ENCODE measurements at regions not wholly inside any gene's neighbourhood (a gene's known extent, or its start where the extent isn't known, plus 50 kb on each side); places are given as distances from the start of the nearest gene placed in this dataset.

- Histone ChIP-seq H2AFZ (no peak overlapping the region), H3K27me3 (ENCODE audit: insufficient read depth, low read depth) (no peaks in the 10 kb centered on the region), H3K9me3 (ENCODE audit: insufficient read depth, low read depth) (peaks cover 6% of the 10 kb centered on the region; the same call in 1 of the 2 replicates), H3K4me1 (replicated peaks; ENCODE audit: insufficient read depth) (no peaks in the 10 kb centered on the region), H3K79me2 (ENCODE audit: low read depth) (no peaks in the 10 kb centered on the region), H3K4me3 (no peak overlapping the region), H3K9me2 (ENCODE audit: insufficient read depth) (no peaks in the 10 kb centered on the region), H3K4me2 (no peak overlapping the region), H3K36me3 (ENCODE audit: low read depth) (no peaks in the 10 kb centered on the region), H3K27ac (no peak overlapping the region), H4K20me1 (ENCODE audit: insufficient read depth) (no peaks in the 10 kb centered on the region), H3F3A (ENCODE audit: insufficient read depth, low read depth) (no peaks in the 10 kb centered on the region)
- BruUV-seq (replicated peaks), result no TSS peak
- POLR2A ChIA-PET (ENCODE audit: unreplicated experiment), result no interaction called here
- no peak for DNase-seq
- TF ChIP-seq CTCF (conservative IDR thresholded peaks at IDR 0.05), result no peak
- no peak for TF ChIP-seq EZH2 (IDR thresholded peaks at IDR 0.05; ENCODE audit: low read depth)
- CTCF ChIA-PET, result no interaction called here
- intact Hi-C loops (cut with micrococcal nuclease; ENCODE audit: unreplicated experiment), result no loop called here
Observed at GRCh38 chr13:50757008-50757407, 86.5 kb downstream of the DLEU7 start.

- TF ChIP-seq EZH2 (IDR thresholded peaks at IDR 0.05; ENCODE audit: low read depth), result no peak
- TF ChIP-seq CTCF (conservative IDR thresholded peaks at IDR 0.05), result no peak
- H3K27ac ChIP-seq, result no peak overlapping the region
- no TSS peak for BruUV-seq (replicated peaks)
- ChIA-PET POLR2A (ENCODE audit: unreplicated experiment) (no interaction called here), CTCF (no interaction called here)
- no peaks in the 10 kb centered on the region for H3K27me3 ChIP-seq (ENCODE audit: insufficient read depth, low read depth)
- peaks cover 6% of the 10 kb centered on the region; the same call in 1 of the 2 replicates for H3K9me3 ChIP-seq (ENCODE audit: insufficient read depth, low read depth)
- no peaks in the 10 kb centered on the region for H3K4me1 ChIP-seq (replicated peaks; ENCODE audit: insufficient read depth)
- no peaks in the 10 kb centered on the region for H3F3A ChIP-seq (ENCODE audit: insufficient read depth, low read depth)
- H3K9me2 ChIP-seq (ENCODE audit: insufficient read depth), result no peaks in the 10 kb centered on the region
- H3K4me2 ChIP-seq, result no peak overlapping the region
- intact Hi-C loops (cut with micrococcal nuclease; ENCODE audit: unreplicated experiment), result no loop called here
- H3K79me2 ChIP-seq (ENCODE audit: low read depth), result no peaks in the 10 kb centered on the region
- no peaks in the 10 kb centered on the region for H3K36me3 ChIP-seq (ENCODE audit: low read depth)
- H3K4me3 ChIP-seq, result no peak overlapping the region
- H2AFZ ChIP-seq, result no peak overlapping the region
- no peak for DNase-seq
- H4K20me1 ChIP-seq (ENCODE audit: insufficient read depth), result no peaks in the 10 kb centered on the region
Observed at GRCh38 chr13:50758796-50759195, 84.7 kb downstream of the DLEU7 start.

GRCh38 chr13:50760751-50761150 lies 82.7 kb downstream of the DLEU7 start:
- Histone ChIP-seq H2AFZ (no peak overlapping the region), H3K4me3 (no peak overlapping the region), H3K27me3 (ENCODE audit: insufficient read depth, low read depth) (no peaks in the 10 kb centered on the region), H3K27ac (no peak overlapping the region), H3K4me2 (no peak overlapping the region), H3K4me1 (replicated peaks; ENCODE audit: insufficient read depth) (no peaks in the 10 kb centered on the region), H3K9me3 (ENCODE audit: insufficient read depth, low read depth) (peaks cover 6% of the 10 kb centered on the region; the same call in 1 of the 2 replicates), H3K79me2 (ENCODE audit: low read depth) (no peaks in the 10 kb centered on the region), H3K9me2 (ENCODE audit: insufficient read depth) (no peaks in the 10 kb centered on the region), H3F3A (ENCODE audit: insufficient read depth, low read depth) (no peaks in the 10 kb centered on the region), H4K20me1 (ENCODE audit: insufficient read depth) (no peaks in the 10 kb centered on the region), H3K36me3 (ENCODE audit: low read depth) (no peaks in the 10 kb centered on the region)
- POLR2A ChIA-PET (ENCODE audit: unreplicated experiment), result no interaction called here
- CTCF ChIA-PET, result no interaction called here
- no TSS peak for BruUV-seq (replicated peaks)
- DNase-seq, result no peak
- intact Hi-C loops (cut with micrococcal nuclease; ENCODE audit: unreplicated experiment), result no loop called here
- TF ChIP-seq CTCF (conservative IDR thresholded peaks at IDR 0.05), result no peak
- no peak for TF ChIP-seq EZH2 (IDR thresholded peaks at IDR 0.05; ENCODE audit: low read depth)

Data from PC-9 (cell line).